ENCODE measurements at regions not wholly inside any gene's neighbourhood (a gene's known extent, or its start where the extent isn't known, plus 50 kb on each side); places are given as distances from the start of the nearest gene placed in this dataset.

DNA sequence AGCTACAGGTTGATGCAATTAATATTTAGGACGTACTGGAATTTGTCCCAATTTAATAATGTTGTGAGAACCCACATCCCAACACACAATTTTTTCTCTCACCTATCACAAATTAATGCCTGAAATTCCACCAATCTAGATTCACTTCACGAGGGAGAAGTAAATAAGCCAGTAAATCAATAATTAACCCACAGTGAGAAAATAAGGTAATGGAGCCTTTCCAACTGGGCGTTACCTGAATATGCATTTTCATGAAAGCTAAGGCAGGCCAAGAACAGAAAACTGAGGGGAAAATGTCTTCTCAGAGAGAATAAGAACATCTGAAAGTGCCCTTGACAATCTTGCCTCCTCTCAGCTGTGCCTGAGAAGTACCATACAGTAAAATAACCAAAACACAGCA lies 240.8 kb upstream of the NR5A2 start:
- Histone ChIP-seq H3K27ac (no peak overlapping the region), H3K36me3 (no peaks in the 10 kb centered on the region), H3K9me3 (no peaks in the 10 kb centered on the region), H3K4me1 (no peaks in the 10 kb centered on the region), H3K4me3 (no peak overlapping the region), H3K27me3 (no peaks in the 10 kb centered on the region)
- DNase-seq (ENCODE audit: low spot score in 2 of 2) = no peak
- intact Hi-C loops (cut with DNase I) = no loop called here
- no peak for TF ChIP-seq CTCF (IDR thresholded peaks at IDR 0.05)

DNA sequence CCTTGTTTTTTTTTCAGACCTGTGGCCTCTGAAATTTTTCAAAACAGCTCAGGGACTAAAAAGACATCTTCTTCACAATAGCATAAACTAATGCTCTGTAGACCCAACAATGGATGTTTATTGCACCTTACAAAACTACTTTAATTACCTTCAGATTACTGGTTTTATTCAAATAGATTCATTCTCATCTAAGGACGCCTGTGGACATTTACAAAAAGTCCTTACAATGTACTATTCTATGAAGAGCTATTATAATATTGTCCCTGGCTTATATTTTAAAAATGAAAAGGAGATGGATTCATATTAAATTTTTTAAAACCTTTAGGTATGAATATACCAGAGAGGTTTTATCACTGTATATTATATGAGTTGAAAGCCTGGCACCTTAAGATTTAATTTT lies 238.4 kb upstream of the NR5A2 start:
- H3K36me3 ChIP-seq = no peaks in the 10 kb centered on the region
- H3K4me1 ChIP-seq = no peaks in the 10 kb centered on the region
- H3K9me3 ChIP-seq = no peaks in the 10 kb centered on the region
- no peak overlapping the region for H3K27ac ChIP-seq
- H3K27me3 ChIP-seq = no peaks in the 10 kb centered on the region
- TF ChIP-seq CTCF (IDR thresholded peaks at IDR 0.05) = no peak
- intact Hi-C loops (cut with DNase I) = no loop called here
- DNase-seq (ENCODE audit: low spot score in 2 of 2) = no peak
- H3K4me3 ChIP-seq = no peak overlapping the region

GRCh38 chr1:199791495-199791894 lies 236.0 kb upstream of the NR5A2 start:
- no peak for DNase-seq (ENCODE audit: low spot score in 2 of 2)
- Histone ChIP-seq H3K27ac (no peak overlapping the region), H3K9me3 (no peaks in the 10 kb centered on the region), H3K27me3 (no peaks in the 10 kb centered on the region), H3K4me1 (no peaks in the 10 kb centered on the region), H3K36me3 (no peaks in the 10 kb centered on the region), H3K4me3 (no peak overlapping the region)
- intact Hi-C loops (cut with DNase I) = no loop called here
- TF ChIP-seq CTCF (IDR thresholded peaks at IDR 0.05) = no peak

DNA sequence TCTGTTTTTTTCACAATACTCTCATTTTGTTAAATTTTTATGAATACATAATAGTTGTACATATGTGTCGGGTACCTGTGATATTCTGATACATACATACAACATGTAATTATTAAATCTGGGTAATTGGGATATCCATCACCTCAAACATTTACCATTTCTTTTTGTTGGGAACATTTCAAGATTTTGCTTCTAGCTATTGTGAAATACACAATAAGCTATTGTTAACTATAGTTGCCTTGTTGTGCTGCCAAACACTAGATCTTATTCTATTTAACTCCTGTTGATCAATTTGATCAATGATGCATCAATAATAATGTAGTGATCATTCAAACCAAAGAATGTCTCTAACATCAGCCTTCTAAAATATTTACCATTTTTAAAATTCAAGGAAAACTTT lies 234.6 kb upstream of the NR5A2 start:
- DNase-seq (ENCODE audit: low spot score in 2 of 2) = no peak
- intact Hi-C loops (cut with DNase I) = no loop called here
- no peaks in the 10 kb centered on the region for H3K4me1 ChIP-seq
- H3K27me3 ChIP-seq = no peaks in the 10 kb centered on the region
- TF ChIP-seq CTCF (IDR thresholded peaks at IDR 0.05) = no peak
- H3K36me3 ChIP-seq = no peaks in the 10 kb centered on the region
- H3K4me3 ChIP-seq = no peak overlapping the region
- H3K9me3 ChIP-seq = no peaks in the 10 kb centered on the region
- no peak overlapping the region for H3K27ac ChIP-seq

DNA sequence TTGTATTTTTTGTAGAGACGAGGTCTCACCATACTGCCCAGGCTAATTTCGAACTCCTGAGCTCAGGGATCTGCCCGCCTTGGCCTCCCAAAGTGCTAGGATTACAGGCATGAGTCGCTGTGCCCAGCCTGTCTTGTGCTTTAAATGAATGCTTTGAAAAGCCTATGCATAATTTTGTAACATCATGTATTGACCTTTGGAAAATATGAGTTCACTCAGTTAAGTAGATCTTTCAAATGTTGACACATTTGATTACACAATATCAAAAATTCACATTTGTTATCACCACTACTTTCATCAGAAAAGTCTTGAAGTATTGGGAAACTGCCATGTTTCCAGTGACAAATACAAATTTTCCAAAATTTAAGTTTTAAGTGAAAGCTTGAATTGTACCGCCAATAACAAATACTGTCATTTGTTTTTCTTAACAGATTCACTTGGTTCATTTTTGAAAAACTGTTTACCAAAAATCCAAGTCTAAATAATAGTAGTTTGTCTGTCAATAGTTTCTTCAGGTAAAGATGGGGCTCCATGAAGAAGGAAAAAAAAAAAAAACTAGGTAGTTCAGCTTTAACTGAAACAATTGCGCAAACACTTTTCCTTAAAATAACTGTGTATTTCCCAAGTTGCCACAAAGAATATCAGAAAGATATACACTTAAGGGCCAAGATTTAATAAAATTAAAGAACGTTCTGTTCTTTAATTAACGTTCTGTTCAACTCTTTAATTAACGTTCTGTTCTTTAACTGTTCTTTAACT lies 233.2 kb upstream of the NR5A2 start:
- no peak for DNase-seq (ENCODE audit: low spot score in 2 of 2)
- TF ChIP-seq CTCF (IDR thresholded peaks at IDR 0.05) = no peak

DNA sequence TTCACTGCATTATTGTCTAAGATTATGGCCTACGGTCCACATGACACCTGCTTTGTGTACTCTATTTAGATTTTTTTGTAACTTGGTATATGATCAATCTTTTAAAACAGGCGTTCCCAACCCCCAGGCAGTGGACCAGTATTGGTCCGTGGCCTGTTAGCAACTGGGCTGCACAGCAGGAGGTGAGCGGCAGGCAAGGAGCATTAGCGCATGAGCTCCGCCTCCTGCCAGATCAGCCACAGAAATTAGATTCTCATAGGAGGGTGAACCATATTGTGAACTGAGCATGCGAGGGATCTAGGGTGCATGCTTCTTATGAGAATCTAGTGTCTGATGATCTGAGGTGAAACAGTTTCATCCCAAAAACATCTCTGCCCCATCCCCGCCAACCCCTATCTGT lies 228.4 kb upstream of the NR5A2 start:
- Histone ChIP-seq H3K9me3 (no peaks in the 10 kb centered on the region), H3K27me3 (no peaks in the 10 kb centered on the region), H3K4me1 (no peaks in the 10 kb centered on the region), H3K4me3 (no peak overlapping the region), H3K36me3 (no peaks in the 10 kb centered on the region), H3K27ac (no peak overlapping the region)
- intact Hi-C loops (cut with DNase I) = no loop called here
- no peak for TF ChIP-seq CTCF (IDR thresholded peaks at IDR 0.05)
- no peak for DNase-seq (ENCODE audit: low spot score in 2 of 2)

More for the DNA sequence above, 233.2 kb upstream of the NR5A2 start:
- intact Hi-C loops (cut with DNase I) = no loop called here
- Histone ChIP-seq H3K9me3 (no peaks in the 10 kb centered on the region), H3K36me3 (no peaks in the 10 kb centered on the region), H3K4me1 (no peaks in the 10 kb centered on the region), H3K27ac (no peak overlapping the region), H3K4me3 (no peak overlapping the region), H3K27me3 (no peaks in the 10 kb centered on the region)

Data from ascending aorta (tissue), 2 donors.